Stimulated activated CD8-positive, alpha-beta memory T cell treated with anti-CD3 and anti-CD28 coated beads, Interleukin-15, amount 100 ng/mL, for 48 hours (primary cell): ENCODE measurements at regions not wholly inside any gene's neighbourhood (a gene's known extent, or its start where the extent isn't known, plus 50 kb on each side); places are given as distances from the start of the nearest gene placed in this dataset.
"Not testable (repeated sequence)": the region's sequence is repeated elsewhere in the genome, so short reads cannot be mapped to it uniquely, and the experiment has no call there.

Experiments
- DNase-seq, 2 donors: peaks; one replicate each; pipeline ENCODE4 v3.0.0-alpha.2; 2020; ENCODE audit warnings: low read depth in 2 of 2

- no peak for DNase-seq
These were observed 888.1 kb downstream of the REEP3 start for GRCh38 chr10:64409349-64409748.

GRCh38 chr10:64416011-64416410 lies 894.8 kb downstream of the REEP3 start:
- DNase-seq: no peak

- no peak for DNase-seq
These were observed 898.3 kb downstream of the REEP3 start for GRCh38 chr10:64419461-64419860.

- no peak for DNase-seq
These were observed 905.5 kb downstream of the REEP3 start for GRCh38 chr10:64426745-64427144.

- no peak for DNase-seq
These were observed 909.6 kb downstream of the REEP3 start for GRCh38 chr10:64430690-64431323.

- DNase-seq: not testable (repeated sequence)
These were observed 920.7 kb downstream of the REEP3 start for GRCh38 chr10:64441872-64442271.

DNA sequence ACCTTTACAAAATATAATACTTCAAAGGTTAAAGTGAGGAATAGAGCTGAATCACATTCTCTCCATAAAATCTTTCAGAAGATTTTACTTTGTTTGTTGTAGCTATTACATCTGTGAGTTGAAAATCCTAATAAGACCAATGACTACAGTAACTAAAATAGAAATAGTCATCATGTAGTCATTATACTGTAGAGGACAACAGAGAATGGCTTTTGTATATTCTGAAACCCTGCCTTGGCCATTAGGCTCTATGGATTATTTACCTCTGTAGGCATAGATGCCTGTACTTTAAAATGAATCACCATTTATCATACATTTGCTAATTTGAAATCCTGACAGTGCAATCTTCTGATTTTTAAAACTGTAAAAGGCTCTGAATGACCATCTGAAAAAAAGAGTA lies 923.0 kb downstream of the REEP3 start:
- DNase-seq: no peak

- no peak for DNase-seq
These were observed 923.4 kb downstream of the REEP3 start for GRCh38 chr10:64444564-64444963.

DNA sequence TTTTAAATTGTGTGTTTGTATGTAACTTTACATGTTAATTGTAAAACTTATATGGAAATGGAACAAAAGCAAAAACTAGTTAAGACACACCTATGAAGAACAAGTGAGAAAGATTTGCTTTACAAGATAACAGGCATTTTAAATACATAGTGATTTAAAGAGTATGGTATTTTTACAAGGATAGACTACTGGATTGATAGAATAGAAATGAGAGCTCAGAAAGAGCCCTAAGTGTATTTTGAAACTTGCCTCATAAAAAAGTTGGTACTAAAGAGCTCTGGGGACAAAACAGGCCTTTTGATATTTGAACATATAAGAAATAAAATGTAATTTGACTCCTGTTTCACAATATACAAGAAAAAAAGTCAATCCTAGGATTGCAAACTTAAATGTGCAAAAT lies 928.4 kb downstream of the REEP3 start:
- DNase-seq: no peak

DNA sequence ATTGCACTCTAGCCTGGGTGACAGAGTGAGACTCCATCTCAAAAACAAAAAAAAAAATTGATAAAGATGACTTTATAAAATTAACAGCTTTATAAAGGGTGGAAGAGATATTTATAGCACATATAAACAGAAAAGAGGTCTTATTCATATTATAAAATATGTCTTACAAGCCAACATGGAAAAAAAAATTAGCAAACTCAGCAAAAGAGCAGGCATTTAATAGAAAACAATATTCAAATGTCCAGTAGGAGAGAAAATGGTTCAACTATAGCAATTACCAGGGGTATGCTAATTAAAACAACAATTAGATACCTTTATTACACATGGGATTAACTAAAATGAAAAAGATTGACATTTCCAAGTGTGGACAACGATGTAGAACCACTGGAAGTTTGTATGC lies 929.1 kb downstream of the REEP3 start:
- DNase-seq: no peak

- no peak for DNase-seq
These were observed 933.8 kb downstream of the REEP3 start for GRCh38 chr10:64454962-64455361.

DNA sequence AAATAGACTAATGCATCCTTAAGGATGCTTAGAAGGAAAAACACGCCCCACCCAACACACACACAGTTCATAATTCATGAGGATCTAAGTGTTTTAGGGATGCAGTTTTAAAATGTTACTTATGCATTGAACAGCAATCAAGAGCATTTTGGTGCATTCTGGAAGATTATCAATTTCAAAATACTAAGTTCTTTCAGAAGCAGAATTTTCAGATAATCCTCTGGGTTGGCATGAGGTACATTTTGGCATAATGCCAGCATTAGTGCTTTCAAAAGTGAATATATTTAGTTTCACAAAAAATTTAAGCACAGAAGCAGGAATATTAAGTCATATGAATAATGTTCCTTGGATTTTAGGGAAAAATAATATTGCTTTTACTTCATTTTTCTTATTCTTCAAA lies 937.1 kb downstream of the REEP3 start:
- DNase-seq: no peak

DNA sequence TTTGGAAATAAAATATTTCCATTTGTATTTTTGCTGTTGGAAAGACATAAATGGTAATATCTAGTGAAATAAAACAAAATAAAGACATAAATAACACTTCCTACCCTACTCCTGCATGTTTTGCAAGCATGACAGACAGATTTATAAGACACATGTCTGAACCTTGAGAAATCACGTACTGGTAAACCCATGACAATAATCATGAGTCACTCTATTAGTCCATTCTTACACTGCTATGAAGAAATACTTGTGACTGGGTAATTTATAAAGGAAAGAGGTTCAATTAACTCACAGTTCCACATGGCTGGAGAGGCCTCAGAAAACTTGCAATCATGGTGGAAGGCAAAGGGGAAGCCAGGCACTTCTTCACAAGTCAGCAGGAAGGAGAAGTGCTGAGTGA lies 942.2 kb downstream of the REEP3 start:
- DNase-seq: no peak

DNA sequence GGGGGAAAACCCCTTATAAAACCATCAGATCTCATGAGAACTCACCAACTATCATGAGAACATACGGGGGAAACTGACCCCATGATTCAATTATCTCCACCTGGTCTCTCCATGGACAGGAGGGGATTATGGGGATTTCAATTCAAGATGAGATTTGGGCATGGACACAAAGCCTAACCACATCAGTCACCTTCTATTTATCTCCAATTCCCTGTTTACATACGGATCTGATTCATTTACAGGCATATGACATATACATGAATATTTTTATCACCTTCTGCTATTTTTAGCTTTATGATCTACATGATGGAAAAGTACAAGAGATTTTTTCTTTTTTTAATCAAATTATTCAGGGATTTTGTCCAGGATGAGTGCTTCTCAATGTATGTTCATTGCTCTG lies 944.5 kb downstream of the REEP3 start:
- DNase-seq: no peak

- DNase-seq: no peak
These were observed 947.0 kb downstream of the REEP3 start for GRCh38 chr10:64468219-64468618.

- no peak for DNase-seq
These were observed 955.3 kb downstream of the REEP3 start for GRCh38 chr10:64476506-64476905.

DNA sequence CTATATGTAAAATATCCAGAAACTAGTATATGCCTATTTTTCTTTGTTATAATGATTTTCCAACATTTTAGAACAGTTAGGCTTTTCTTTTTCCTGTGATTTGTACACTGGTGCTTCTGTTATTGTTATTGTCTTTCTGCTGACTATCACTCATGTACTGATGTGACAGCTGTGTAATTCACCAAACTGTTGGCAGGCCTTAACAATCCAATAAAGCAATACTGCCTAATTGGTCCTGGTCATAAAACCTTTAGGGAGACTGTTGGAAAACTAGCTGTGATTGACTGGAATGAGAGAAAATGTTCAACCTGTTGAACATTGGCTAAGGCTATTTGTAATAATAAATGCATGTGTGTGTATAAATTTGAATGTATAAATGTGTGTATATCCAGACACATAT lies 956.6 kb downstream of the REEP3 start:
- no peak for DNase-seq

GRCh38 chr10:64484811-64485330 lies 963.7 kb downstream of the REEP3 start:
- no peak for DNase-seq

- DNase-seq: no peak
These were observed 964.9 kb downstream of the REEP3 start for GRCh38 chr10:64486149-64486548.

GRCh38 chr10:64486901-64487300 lies 965.7 kb downstream of the REEP3 start:
- no peak for DNase-seq

DNA sequence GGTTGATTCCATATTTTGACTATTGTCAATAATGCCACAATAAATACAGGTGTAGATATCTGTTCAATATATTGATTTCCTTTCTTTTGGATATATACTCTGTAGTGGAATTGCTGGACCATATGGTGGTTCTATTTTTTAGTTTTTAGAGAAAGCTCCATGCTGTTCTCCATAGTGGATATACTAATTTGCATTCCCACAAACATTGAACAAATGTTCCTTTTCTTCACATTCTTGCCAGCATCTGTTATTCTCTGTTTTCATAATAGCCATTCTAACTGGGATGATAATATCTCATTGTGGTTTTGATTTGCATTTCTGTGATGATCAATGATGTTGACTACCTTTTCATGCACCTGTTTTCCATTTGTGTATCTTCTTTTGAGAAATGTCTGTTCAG lies 973.7 kb downstream of the REEP3 start:
- no peak for DNase-seq

- no peak for DNase-seq
These were observed 976.1 kb downstream of the REEP3 start for GRCh38 chr10:64497306-64497705.

DNA sequence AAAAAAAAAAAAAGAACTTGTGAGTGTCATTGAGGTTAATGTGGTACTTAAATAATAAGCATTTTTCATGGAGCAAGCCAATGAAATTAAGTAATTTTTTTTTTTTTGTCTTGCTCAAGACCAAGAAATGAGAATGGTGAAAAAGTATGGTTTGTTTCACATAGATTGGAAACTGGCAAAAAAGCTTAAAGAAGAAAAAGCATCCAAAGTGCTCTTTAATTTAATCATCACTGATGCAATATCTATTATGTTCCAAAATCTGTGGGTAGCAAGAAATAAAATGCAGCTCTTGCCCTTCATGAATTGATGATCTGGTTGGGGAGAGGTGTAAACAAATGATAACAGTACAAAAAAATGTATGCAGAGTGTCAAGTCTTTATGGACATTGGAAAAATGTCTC lies 980.6 kb downstream of the REEP3 start:
- no peak for DNase-seq

DNA sequence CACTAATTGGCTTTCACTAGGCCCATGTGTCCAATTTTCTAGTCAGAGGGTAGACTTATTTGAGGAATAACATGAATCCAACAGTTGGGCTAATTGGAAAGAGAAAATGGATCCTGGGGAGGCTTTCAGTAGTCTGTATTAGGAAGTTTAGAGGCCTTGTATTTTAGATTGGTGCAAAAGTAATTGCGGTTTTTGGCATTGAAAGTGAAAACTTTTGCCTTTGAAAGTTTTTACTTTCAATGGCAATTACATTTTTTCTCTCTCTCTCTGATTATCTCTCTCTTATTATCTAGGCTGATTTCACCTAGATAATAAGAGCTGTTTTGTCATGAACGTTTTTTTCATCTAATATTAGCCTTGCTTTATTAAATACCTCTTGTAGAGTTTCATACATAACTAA lies 981.7 kb downstream of the REEP3 start:
- DNase-seq: no peak
